Fibroblast of the aortic adventitia (primary cell): ENCODE measurements at regions not wholly inside any gene's neighbourhood (a gene's known extent, or its start where the extent isn't known, plus 50 kb on each side); places are given as distances from the start of the nearest gene placed in this dataset.

Experiments used
- DNase-seq: peaks from one replicate; pipeline ENCODE4 v3.0.0-alpha.2; 2010; ENCODE audit warnings: low read depth
- H3K4me3 ChIP-seq: 2 replicates; pipeline ENCODE4 v1.5.1; 2011; ENCODE audit warnings: low read depth, mild to moderate bottlenecking, control low read depth, low read length, moderate library complexity
- CTCF ChIP-seq: IDR thresholded peaks from 2 replicates; pipeline ENCODE4 v1.5.1; 2011; ENCODE audit warnings: mild to moderate bottlenecking, low read length, control low read depth, inconsistent platforms; ENCODE audit not compliant: insufficient read depth

DNA sequence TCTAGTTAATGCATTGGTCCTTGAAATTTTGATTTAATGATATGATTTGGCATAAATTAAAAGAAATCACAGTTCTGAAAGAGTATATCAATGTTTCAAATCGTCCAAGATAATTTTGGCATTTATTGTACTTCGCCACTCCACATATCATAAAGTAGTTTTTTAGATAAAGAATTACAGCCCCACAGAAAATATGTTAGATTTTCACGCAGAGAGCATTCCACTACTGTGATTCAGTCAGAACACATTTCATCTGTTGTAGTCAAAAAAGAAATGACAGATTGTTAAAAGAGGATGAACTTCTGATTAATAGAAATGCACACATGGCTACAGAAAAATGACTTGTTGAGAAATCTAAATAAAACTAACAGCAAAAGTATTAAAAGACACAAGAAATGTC, 1063.5 kb upstream of the LRRN3 start:
- no peak for TF ChIP-seq CTCF
- DNase-seq, result no peak
- no peak overlapping the region for H3K4me3 ChIP-seq

DNA sequence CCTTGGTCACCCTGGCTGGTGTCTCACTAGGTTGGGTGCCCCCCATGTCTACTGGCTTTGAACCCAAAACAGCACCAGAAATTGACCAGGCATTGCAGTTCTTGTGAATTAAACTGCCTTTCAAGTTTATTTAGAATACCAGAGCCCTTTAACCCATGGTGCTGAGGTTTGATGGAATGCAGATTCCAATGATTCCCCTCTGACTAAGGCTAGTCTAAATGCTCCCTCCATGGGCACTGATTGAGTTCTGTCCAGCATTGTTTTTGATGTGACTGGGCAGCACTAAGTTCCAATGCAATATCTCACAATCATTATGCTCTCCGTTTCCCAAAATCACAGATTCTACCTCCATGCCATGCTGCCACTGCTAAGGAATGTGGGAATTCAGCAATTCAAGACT, 1047.4 kb upstream of the LRRN3 start:
- no peak for DNase-seq
- TF ChIP-seq CTCF, result no peak

DNA sequence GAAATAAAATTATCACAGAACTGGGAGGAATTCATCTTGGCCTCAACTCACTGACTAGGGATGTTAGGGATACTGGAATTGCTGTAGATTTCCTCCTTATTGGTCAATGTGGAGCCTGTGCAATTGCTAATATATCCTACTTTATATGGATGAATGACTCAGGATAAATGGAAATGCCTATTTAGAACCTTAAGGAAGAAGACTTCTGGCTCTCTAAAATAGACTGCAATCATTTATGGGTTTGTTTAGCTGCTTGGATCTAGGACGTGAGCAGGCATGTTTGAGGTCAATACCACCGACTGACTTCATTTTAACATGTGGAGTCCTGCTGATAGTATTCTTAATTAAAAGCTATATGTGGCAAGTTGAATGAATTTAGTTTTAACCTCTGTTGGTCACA, 1040.1 kb upstream of the LRRN3 start:
- DNase-seq, result no peak
- no peak for TF ChIP-seq CTCF
- H3K4me3 ChIP-seq, result no peak overlapping the region

More for the DNA sequence above, 1047.4 kb upstream of the LRRN3 start:
- no peak overlapping the region for H3K4me3 ChIP-seq

DNA sequence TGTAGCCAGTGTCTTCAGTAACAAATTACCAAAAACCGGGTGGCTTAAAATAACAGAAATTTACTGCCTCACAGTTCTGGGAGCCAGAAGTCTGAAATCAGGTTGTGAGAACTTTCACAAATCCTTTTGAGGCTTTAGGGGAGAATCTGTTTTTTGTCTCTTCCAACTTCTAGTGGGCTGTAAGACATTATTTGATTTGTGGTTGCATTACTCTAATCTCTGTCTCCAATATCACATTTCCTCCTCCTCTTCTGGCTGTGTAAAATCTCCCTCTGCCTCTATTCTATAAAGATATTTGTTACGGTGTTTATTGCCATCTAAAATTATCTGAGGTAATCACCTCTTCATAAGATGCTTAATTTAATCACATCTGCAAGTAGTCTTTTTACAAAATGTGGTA, 1039.6 kb upstream of the LRRN3 start:
- no peak overlapping the region for H3K4me3 ChIP-seq
- no peak for TF ChIP-seq CTCF
- no peak for DNase-seq

- no peak overlapping the region for H3K4me3 ChIP-seq
- no peak for DNase-seq
- TF ChIP-seq CTCF, result no peak
Measured at GRCh38 chr7:110056331-110056730, 1034.6 kb upstream of the LRRN3 start.

DNA sequence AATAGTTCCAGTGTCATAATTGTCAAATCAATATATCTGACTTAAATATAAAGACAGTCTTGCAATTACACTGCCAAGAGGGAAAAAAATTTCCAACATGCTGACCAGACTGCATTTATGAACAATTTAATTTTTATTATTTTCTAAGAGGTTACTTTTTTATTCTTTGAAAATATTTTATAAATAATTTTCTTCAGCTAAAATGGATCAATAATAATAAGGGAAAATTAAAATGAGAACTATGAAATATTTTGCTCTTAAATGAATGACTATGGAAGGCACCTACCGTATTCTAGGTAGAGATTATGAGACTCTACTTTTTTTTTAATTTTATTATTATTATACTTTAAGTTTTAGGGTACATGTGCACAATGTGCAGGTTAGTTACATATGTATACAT, 1032.5 kb upstream of the LRRN3 start:
- no peak overlapping the region for H3K4me3 ChIP-seq
- no peak for TF ChIP-seq CTCF
- DNase-seq, result no peak

- no peak for TF ChIP-seq CTCF
- no peak overlapping the region for H3K4me3 ChIP-seq
- DNase-seq, result no peak
Measured at GRCh38 chr7:110061387-110061786, 1029.5 kb upstream of the LRRN3 start.
